ENCODE measurements at regions not wholly inside any gene's neighbourhood (a gene's known extent, or its start where the extent isn't known, plus 50 kb on each side); places are given as distances from the start of the nearest gene placed in this dataset.

DNA sequence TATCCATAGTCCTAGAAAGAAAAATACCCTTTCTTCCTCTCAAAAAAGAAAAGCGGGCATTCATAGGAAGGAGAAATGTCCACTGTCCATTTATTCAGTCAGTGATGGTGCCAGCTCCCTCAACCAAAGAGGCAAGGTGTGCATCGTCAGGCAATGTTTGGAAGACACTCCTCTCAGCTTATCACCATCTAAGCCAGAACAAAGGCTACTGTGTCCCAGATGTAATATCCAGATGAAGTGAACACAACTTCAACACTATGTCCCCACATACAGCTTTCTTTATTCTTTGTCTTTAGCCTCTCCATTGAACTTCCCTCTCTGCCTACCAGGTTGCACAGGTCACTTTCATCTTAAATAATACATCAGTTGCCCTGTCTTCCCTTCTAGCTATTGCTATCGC lies 131.4 kb upstream of the RNF32 start:
- TF ChIP-seq, protein P1, sequence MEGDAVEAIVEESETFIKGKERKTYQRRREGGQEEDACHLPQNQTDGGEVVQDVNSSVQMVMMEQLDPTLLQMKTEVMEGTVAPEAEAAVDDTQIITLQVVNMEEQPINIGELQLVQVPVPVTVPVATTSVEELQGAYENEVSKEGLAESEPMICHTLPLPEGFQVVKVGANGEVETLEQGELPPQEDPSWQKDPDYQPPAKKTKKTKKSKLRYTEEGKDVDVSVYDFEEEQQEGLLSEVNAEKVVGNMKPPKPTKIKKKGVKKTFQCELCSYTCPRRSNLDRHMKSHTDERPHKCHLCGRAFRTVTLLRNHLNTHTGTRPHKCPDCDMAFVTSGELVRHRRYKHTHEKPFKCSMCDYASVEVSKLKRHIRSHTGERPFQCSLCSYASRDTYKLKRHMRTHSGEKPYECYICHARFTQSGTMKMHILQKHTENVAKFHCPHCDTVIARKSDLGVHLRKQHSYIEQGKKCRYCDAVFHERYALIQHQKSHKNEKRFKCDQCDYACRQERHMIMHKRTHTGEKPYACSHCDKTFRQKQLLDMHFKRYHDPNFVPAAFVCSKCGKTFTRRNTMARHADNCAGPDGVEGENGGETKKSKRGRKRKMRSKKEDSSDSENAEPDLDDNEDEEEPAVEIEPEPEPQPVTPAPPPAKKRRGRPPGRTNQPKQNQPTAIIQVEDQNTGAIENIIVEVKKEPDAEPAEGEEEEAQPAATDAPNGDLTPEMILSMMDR (conservative IDR thresholded peaks at IDR 0.05 in 1 of 2, IDR thresholded peaks at IDR 0.05 in 1 of 2; ENCODE audit: extremely low read depth in 1 of 2, insufficient read depth in 1 of 2, low read depth in 1 of 2, low read length in 2 of 2) = no peak
- TF ChIP-seq EZH2 (IDR thresholded peaks at IDR 0.05; ENCODE audit: borderline replicate concordance, low read length) = no peak

Measured in mammary epithelial cell (primary cell).